ENCODE measurements at regions not wholly inside any gene's neighbourhood (a gene's known extent, or its start where the extent isn't known, plus 50 kb on each side); places are given as distances from the start of the nearest gene placed in this dataset.

DNA sequence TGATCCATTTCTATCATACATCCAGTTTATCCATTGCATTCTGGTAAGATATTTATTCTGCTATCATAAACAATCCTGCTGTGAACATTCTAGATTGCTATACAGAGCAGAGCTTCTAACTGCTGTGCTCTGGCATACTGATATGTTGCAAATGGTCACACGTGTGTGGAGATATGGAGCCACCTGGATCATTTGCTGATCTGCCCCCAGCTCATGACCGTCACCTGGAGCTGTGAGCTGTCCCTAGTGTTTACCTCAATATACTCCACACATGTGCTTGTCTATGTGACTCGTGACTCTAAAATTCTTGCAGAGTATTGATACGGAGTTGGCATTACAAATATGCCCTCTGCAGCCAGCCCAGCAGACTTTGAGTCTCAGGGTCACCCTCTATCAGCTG lies 164.5 kb upstream of the ZFHX3 start:
- Histone ChIP-seq H2AFZ (ENCODE audit: low read length) (no peak overlapping the region), H3K4me2 (ENCODE audit: insufficient read depth, low read length) (no peak overlapping the region), H4K20me1 (ENCODE audit: insufficient read depth, low read length) (no peaks in the 10 kb centered on the region), H3K79me2 (ENCODE audit: insufficient read depth, low read length) (no peaks in the 10 kb centered on the region), H3K27ac (ENCODE audit: low read depth, low read length) (no peak overlapping the region), H3K27me3 (ENCODE audit: insufficient read depth, low read length) (no peaks in the 10 kb centered on the region), H3K4me3 (ENCODE audit: insufficient read depth, low read length) (no peak overlapping the region), H3K4me1 (ENCODE audit: insufficient read depth, low read length) (peaks cover 32% of the 10 kb centered on the region), H3K36me3 (ENCODE audit: insufficient read depth, low read length) (no peaks in the 10 kb centered on the region), H3K9me3 (ENCODE audit: low read depth, low read length) (no peaks in the 10 kb centered on the region)
- TF ChIP-seq, protein P1, sequence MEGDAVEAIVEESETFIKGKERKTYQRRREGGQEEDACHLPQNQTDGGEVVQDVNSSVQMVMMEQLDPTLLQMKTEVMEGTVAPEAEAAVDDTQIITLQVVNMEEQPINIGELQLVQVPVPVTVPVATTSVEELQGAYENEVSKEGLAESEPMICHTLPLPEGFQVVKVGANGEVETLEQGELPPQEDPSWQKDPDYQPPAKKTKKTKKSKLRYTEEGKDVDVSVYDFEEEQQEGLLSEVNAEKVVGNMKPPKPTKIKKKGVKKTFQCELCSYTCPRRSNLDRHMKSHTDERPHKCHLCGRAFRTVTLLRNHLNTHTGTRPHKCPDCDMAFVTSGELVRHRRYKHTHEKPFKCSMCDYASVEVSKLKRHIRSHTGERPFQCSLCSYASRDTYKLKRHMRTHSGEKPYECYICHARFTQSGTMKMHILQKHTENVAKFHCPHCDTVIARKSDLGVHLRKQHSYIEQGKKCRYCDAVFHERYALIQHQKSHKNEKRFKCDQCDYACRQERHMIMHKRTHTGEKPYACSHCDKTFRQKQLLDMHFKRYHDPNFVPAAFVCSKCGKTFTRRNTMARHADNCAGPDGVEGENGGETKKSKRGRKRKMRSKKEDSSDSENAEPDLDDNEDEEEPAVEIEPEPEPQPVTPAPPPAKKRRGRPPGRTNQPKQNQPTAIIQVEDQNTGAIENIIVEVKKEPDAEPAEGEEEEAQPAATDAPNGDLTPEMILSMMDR (IDR thresholded peaks at IDR 0.05; ENCODE audit: extremely low read depth, low read depth, low read length) = no peak
- DNase-seq (ENCODE audit: insufficient read length, low spot score, missing footprints) = no peak

DNA sequence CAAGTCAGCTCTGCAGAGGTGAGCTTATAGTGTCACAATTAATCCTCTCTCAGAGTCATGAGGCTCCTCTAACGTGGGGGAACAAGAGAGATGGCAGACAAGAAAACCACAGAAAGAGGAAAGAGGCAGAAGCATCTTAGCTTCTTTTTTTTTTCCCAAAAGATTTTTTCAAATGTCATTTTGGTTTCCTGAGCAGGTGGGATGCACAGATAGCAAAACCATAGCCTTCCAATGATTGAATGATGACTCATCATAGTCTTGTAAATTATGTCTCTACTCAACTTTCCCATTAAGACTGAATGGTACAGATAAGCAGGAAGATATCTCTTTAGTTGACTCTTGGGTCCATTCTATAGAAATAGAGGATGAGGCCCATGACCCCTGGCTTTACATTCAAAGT lies 162.8 kb upstream of the ZFHX3 start:
- Histone ChIP-seq H3K27me3 (ENCODE audit: insufficient read depth, low read length) (no peaks in the 10 kb centered on the region), H3K9me3 (ENCODE audit: low read depth, low read length) (no peaks in the 10 kb centered on the region), H3K4me2 (ENCODE audit: insufficient read depth, low read length) (no peak overlapping the region), H3K79me2 (ENCODE audit: insufficient read depth, low read length) (no peaks in the 10 kb centered on the region), H3K4me3 (ENCODE audit: insufficient read depth, low read length) (no peak overlapping the region), H3K4me1 (ENCODE audit: insufficient read depth, low read length) (peaks cover 21% of the 10 kb centered on the region), H4K20me1 (ENCODE audit: insufficient read depth, low read length) (no peaks in the 10 kb centered on the region), H2AFZ (ENCODE audit: low read length) (no peak overlapping the region), H3K27ac (ENCODE audit: low read depth, low read length) (no peak overlapping the region), H3K36me3 (ENCODE audit: insufficient read depth, low read length) (no peaks in the 10 kb centered on the region)
- DNase-seq (ENCODE audit: insufficient read length, low spot score, missing footprints) = no peak
- TF ChIP-seq, protein P1 (IDR thresholded peaks at IDR 0.05; ENCODE audit: extremely low read depth, low read depth, low read length) = no peak

DNA sequence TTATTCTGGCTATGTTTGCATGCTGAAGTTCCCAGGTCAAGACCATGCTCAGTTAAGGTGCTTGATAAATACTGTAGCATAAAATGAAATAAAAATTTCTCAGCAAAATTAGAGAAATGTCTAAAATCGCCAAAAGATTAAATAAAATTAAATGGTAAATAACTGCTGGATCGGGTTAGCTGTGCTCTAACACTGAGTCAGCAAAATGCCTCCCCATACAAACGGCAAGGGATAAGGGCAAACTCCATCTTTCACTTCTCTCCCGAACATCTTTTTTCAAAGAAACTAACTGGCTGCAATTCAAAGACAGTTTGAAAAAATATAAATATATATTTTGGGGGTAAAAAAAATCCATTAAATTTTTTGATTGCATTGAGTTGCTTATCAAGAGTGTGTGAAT lies 162.2 kb upstream of the ZFHX3 start:
- Histone ChIP-seq H3K79me2 (ENCODE audit: insufficient read depth, low read length) (no peaks in the 10 kb centered on the region), H3K27me3 (ENCODE audit: insufficient read depth, low read length) (no peaks in the 10 kb centered on the region), H3K36me3 (ENCODE audit: insufficient read depth, low read length) (no peaks in the 10 kb centered on the region), H3K4me3 (ENCODE audit: insufficient read depth, low read length) (no peak overlapping the region), H3K9me3 (ENCODE audit: low read depth, low read length) (no peaks in the 10 kb centered on the region), H4K20me1 (ENCODE audit: insufficient read depth, low read length) (no peaks in the 10 kb centered on the region), H2AFZ (ENCODE audit: low read length) (no peak overlapping the region), H3K4me1 (ENCODE audit: insufficient read depth, low read length) (peaks cover 15% of the 10 kb centered on the region), H3K4me2 (ENCODE audit: insufficient read depth, low read length) (no peak overlapping the region), H3K27ac (ENCODE audit: low read depth, low read length) (no peak overlapping the region)
- TF ChIP-seq, protein P1 (IDR thresholded peaks at IDR 0.05; ENCODE audit: extremely low read depth, low read depth, low read length) = no peak
- DNase-seq (ENCODE audit: insufficient read length, low spot score, missing footprints) = no peak

DNA sequence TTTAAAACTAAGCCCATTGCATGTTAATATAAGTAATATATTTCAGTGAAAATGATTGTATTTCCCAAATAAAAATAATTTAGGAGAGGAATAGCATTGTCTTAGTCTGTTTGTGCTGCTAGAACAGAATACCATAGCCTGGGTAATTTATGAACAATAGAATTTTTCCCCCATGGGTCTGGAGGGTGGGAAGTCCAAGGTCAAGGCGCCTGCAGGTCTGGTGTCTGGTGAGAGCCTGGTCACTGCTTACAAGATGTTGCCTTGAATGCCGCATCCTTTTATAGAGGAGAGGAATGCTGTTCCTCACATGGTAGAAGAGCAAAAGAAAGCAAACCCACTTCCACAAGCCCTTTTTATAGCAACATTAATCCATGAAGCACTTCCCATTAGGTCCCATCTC lies 161.3 kb upstream of the ZFHX3 start:
- Histone ChIP-seq H3K27ac (ENCODE audit: low read depth, low read length) (no peak overlapping the region), H2AFZ (ENCODE audit: low read length) (no peak overlapping the region), H3K79me2 (ENCODE audit: insufficient read depth, low read length) (no peaks in the 10 kb centered on the region), H3K4me3 (ENCODE audit: insufficient read depth, low read length) (no peak overlapping the region), H3K9me3 (ENCODE audit: low read depth, low read length) (no peaks in the 10 kb centered on the region), H3K4me2 (ENCODE audit: insufficient read depth, low read length) (no peak overlapping the region), H3K4me1 (ENCODE audit: insufficient read depth, low read length) (peaks cover 10% of the 10 kb centered on the region), H3K36me3 (ENCODE audit: insufficient read depth, low read length) (no peaks in the 10 kb centered on the region), H3K27me3 (ENCODE audit: insufficient read depth, low read length) (no peaks in the 10 kb centered on the region), H4K20me1 (ENCODE audit: insufficient read depth, low read length) (no peaks in the 10 kb centered on the region)
- TF ChIP-seq, protein P1 (IDR thresholded peaks at IDR 0.05; ENCODE audit: extremely low read depth, low read depth, low read length) = no peak
- no peak for DNase-seq (ENCODE audit: insufficient read length, low spot score, missing footprints)
